Non-pigmented ciliary epithelial cell (primary cell): ENCODE measurements at regions not wholly inside any gene's neighbourhood (a gene's known extent, or its start where the extent isn't known, plus 50 kb on each side); places are given as distances from the start of the nearest gene placed in this dataset.
A peak's percentile ranks its signal among the peaks of the same experiment; 100 is the strongest.
"Not testable (repeated sequence)": the region's sequence is repeated elsewhere in the genome, so short reads cannot be mapped to it uniquely, and the experiment has no call there.

Experiments used
- DNase-seq: peaks from one replicate; pipeline ENCODE4 v3.0.0-alpha.2; 2010; ENCODE audit warnings: low read depth

- DNase-seq = no peak
Measured at GRCh38 chr13:47892374-47892773, 108.7 kb downstream of the SUCLA2 start.

- no peak for DNase-seq
Measured at GRCh38 chr13:47890146-47890814, 110.8 kb downstream of the SUCLA2 start.

- no peak for DNase-seq
Measured at GRCh38 chr13:47886314-47886713, 114.8 kb downstream of the SUCLA2 start.

GRCh38 chr13:47875201-47875600 lies 125.9 kb downstream of the SUCLA2 start:
- no peak for DNase-seq

- DNase-seq = not testable (repeated sequence)
Measured at GRCh38 chr13:47873987-47874386, 127.1 kb downstream of the SUCLA2 start.

- not testable (repeated sequence) for DNase-seq
Measured at GRCh38 chr13:47873319-47873718, 127.8 kb downstream of the SUCLA2 start.

- DNase-seq = no peak
Measured at GRCh38 chr13:47869776-47870175, 131.3 kb downstream of the SUCLA2 start.

- no peak for DNase-seq
Measured at GRCh38 chr13:47865883-47866282, 135.2 kb downstream of the SUCLA2 start.

GRCh38 chr13:47862841-47863240 lies 138.2 kb downstream of the SUCLA2 start:
- DNase-seq = no peak

- no peak for DNase-seq
Measured at GRCh38 chr13:47859165-47859564, 141.9 kb downstream of the SUCLA2 start.

GRCh38 chr13:47858042-47859025 lies 142.7 kb downstream of the SUCLA2 start:
- DNase-seq = peak; percentile 89

- DNase-seq = peak; percentile 68
Measured at GRCh38 chr13:47853236-47853635, 147.8 kb downstream of the SUCLA2 start.

- DNase-seq = no peak
Measured at GRCh38 chr13:47846886-47847285, 154.2 kb downstream of the SUCLA2 start.

GRCh38 chr13:47845981-47846380 lies 155.1 kb downstream of the SUCLA2 start:
- DNase-seq = no peak

GRCh38 chr13:47843005-47843404 lies 158.1 kb downstream of the SUCLA2 start:
- DNase-seq = no peak

GRCh38 chr13:47841151-47841550 lies 159.9 kb downstream of the SUCLA2 start:
- DNase-seq = no peak

GRCh38 chr13:47837906-47838305 lies 163.2 kb downstream of the SUCLA2 start:
- DNase-seq = no peak

- DNase-seq = no peak
Measured at GRCh38 chr13:47837104-47837880, 163.8 kb downstream of the SUCLA2 start.

GRCh38 chr13:47835470-47836228 lies 165.4 kb downstream of the SUCLA2 start:
- no peak for DNase-seq

GRCh38 chr13:47832458-47832972 lies 168.6 kb downstream of the SUCLA2 start:
- no peak for DNase-seq

- DNase-seq = no peak
Measured at GRCh38 chr13:47831265-47831664, 169.8 kb downstream of the SUCLA2 start.
